ENCODE measurements at regions not wholly inside any gene's neighbourhood (a gene's known extent, or its start where the extent isn't known, plus 50 kb on each side); places are given as distances from the start of the nearest gene placed in this dataset.

GRCh38 chr15:96860741-96861140, 530.2 kb downstream of the NR2F2 start:
- POLR2A ChIA-PET: no interaction called here
- dilution Hi-C loops (cut with MboI; ENCODE audit: extremely low pct_ligation_motif_present, low sequenced_read_pairs): no loop called here
- FAIRE-seq: no peak

More at GRCh38 chr15:96860741-96861140, 530.2 kb downstream of the NR2F2 start:
- H4K20me1 ChIP-seq (replicated peaks; ENCODE audit: control insufficient read depth, extremely low read depth, insufficient read depth, low read length): no peaks in the 10 kb centered on the region
- peaks cover 0 to 3% of the 10 kb centered on the region in 2 experiments for H3K27me3 ChIP-seq (ENCODE audit: control insufficient read depth in 2 of 2, insufficient read depth in 2 of 2, low read length in 2 of 2)
- DNase-seq (ENCODE audit: low read depth, low spot score): no peak
- H3K4me1 ChIP-seq (ENCODE audit: control insufficient read depth, extremely low read depth, insufficient read depth, low read length): no peaks in the 10 kb centered on the region
- no peak overlapping the region for H3K27ac ChIP-seq (ENCODE audit: insufficient read depth, low read depth, low read length)
- H3K9ac ChIP-seq (replicated peaks; ENCODE audit: extremely low read depth, insufficient read depth, low read length): no peak overlapping the region
- no peaks in the 10 kb centered on the region for H3K36me3 ChIP-seq (ENCODE audit: control insufficient read depth in 2 of 2, extremely low read depth in 1 of 2, insufficient read depth in 2 of 2, low read length in 2 of 2)
- no peak overlapping the region for H3K4me3 ChIP-seq (replicated peaks in 1 of 3; ENCODE audit: insufficient read depth in 1 of 3, low read depth in 1 of 3, low read length in 3 of 3)
- H3K9me1 ChIP-seq (replicated peaks; ENCODE audit: control insufficient read depth, extremely low read depth, insufficient read depth, low read length): no peaks in the 10 kb centered on the region
- intact Hi-C loops (cut with micrococcal nuclease): no loop called here
- no peaks in the 10 kb centered on the region for H3K79me2 ChIP-seq (ENCODE audit: control insufficient read depth, insufficient read depth, low read length)
- BruUV-seq (replicated peaks): no TSS peak
- no peaks in the 10 kb centered on the region for H3K9me3 ChIP-seq (replicated peaks; ENCODE audit: control insufficient read depth, insufficient read depth, low read length)
- H3K4me2 ChIP-seq (ENCODE audit: insufficient read depth, low read length): no peak overlapping the region
- TF ChIP-seq CTCF (IDR thresholded peaks at IDR 0.05; ENCODE audit: extremely low read depth in 1 of 2, insufficient read depth in 1 of 2, low read depth in 1 of 2, low read length in 2 of 2): no peak
- TF ChIP-seq EZH2 (IDR thresholded peaks at IDR 0.05; ENCODE audit: borderline replicate concordance, low read depth, low read length, severe bottlenecking): no peak
- TF ChIP-seq MAX (IDR thresholded peaks at IDR 0.05; ENCODE audit: insufficient read depth, insufficient read length): no peak
- no peak for TF ChIP-seq FOS (IDR thresholded peaks at IDR 0.05; ENCODE audit: borderline replicate concordance, insufficient read depth, low read length)
- no peak for TF ChIP-seq GATA2 (IDR thresholded peaks at IDR 0.05; ENCODE audit: insufficient read depth, insufficient read length, low read depth, low read length)
- no peak for TF ChIP-seq POLR2AphosphoS5 (IDR thresholded peaks at IDR 0.05; ENCODE audit: insufficient read depth, low read depth, low read length)
- no peak for TF ChIP-seq MYC (IDR thresholded peaks at IDR 0.05; ENCODE audit: low read depth, low read length)
- no peak for TF ChIP-seq JUN (IDR thresholded peaks at IDR 0.05; ENCODE audit: borderline replicate concordance, insufficient read depth, insufficient read length, low read depth)
- TF ChIP-seq POLR2A (IDR thresholded peaks at IDR 0.05; ENCODE audit: low read depth, low read length): no peak
- CTCF ChIA-PET: interaction anchor here (0.6 to 2.0 kb wide), 3 partner anchors 9 to 26 kb away, joined by 3 to 5 read pairs (median 4); no protein-coding TSS in a partner anchor
- H2AFZ ChIP-seq (ENCODE audit: low read depth, low read length): no peak overlapping the region

All from endothelial cell of umbilical vein (primary cell).